GM06990 (cell line): ENCODE measurements at regions not wholly inside any gene's neighbourhood (a gene's known extent, or its start where the extent isn't known, plus 50 kb on each side); places are given as distances from the start of the nearest gene placed in this dataset.
A peak's percentile ranks its signal among the peaks of the same experiment; 100 is the strongest.

Experiments used
- DNase-seq: peaks from one replicate; pipeline ENCODE4 v3.0.0-alpha.2; 2011; ENCODE audit not compliant: insufficient read length; ENCODE audit errors: extremely low read depth
- H3K27me3 ChIP-seq: replicated peaks from 2 replicates; pipeline ENCODE4 v1.6.0; 2011; ENCODE audit warnings: low read length; ENCODE audit not compliant: control insufficient read depth, insufficient read depth
- H3K36me3 ChIP-seq: 2 replicates; pipeline ENCODE4 v1.5.1; 2011; ENCODE audit warnings: low read length; ENCODE audit not compliant: control insufficient read depth, insufficient read depth
- H3K4me3 ChIP-seq: replicated peaks from 2 replicates; pipeline ENCODE4 v1.5.1; 2011; ENCODE audit warnings: low read depth, mild to moderate bottlenecking, control low read depth, low read length
- TF ChIP-seq, protein P1 (sequence below): IDR thresholded peaks from 2 replicates; pipeline ENCODE4 v1.5.1; 2011; ENCODE audit warnings: low read length, control low read depth, mild to moderate bottlenecking, inconsistent platforms; ENCODE audit not compliant: insufficient read depth, poor library complexity, severe bottlenecking

DNA sequence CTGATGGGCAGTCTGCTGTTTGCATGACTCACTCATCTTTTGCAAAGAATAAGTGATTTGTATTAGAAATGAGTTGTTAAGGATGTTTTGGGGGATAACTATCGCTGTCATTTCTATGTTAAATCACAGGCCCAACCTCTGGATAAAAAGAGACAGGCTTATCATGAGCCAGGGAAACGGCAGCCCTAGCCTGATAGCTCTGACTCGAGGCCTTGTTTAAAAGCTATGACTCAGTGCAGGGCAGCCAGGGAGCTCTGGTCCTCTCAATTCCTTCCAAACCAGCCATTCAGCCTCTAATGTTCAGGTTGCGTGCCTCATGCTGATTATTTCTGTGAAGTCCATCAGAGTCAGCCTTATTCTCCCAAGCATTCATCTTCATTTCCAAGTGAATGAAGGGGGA lies 305.9 kb upstream of the HAND2 start:
- TF ChIP-seq, protein P1, sequence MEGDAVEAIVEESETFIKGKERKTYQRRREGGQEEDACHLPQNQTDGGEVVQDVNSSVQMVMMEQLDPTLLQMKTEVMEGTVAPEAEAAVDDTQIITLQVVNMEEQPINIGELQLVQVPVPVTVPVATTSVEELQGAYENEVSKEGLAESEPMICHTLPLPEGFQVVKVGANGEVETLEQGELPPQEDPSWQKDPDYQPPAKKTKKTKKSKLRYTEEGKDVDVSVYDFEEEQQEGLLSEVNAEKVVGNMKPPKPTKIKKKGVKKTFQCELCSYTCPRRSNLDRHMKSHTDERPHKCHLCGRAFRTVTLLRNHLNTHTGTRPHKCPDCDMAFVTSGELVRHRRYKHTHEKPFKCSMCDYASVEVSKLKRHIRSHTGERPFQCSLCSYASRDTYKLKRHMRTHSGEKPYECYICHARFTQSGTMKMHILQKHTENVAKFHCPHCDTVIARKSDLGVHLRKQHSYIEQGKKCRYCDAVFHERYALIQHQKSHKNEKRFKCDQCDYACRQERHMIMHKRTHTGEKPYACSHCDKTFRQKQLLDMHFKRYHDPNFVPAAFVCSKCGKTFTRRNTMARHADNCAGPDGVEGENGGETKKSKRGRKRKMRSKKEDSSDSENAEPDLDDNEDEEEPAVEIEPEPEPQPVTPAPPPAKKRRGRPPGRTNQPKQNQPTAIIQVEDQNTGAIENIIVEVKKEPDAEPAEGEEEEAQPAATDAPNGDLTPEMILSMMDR = no peak
- Histone ChIP-seq H3K27me3 (no peaks in the 10 kb centered on the region), H3K4me3 (no peak overlapping the region), H3K36me3 (no peaks in the 10 kb centered on the region)
- no peak for DNase-seq

DNA sequence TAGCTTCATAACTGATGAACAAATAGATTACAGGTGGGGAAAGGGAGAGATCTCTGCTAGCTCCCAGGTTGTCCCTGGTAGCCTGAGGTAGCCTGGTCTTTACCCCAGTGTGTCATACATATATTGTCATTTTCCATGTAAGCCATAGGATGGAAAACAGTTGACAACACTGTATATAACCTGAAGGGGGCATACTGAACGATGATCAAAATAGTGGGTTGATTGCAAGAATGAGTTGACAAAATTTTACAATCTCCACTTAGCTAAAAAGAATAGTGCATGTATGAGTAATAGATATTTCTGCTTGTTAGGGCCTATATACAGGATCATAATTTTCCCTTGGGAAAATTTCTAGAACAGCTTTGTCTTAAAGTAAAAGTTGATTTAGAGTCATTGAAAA lies 304.1 kb upstream of the HAND2 start:
- no peaks in the 10 kb centered on the region for H3K36me3 ChIP-seq
- DNase-seq = no peak
- TF ChIP-seq, protein P1 = peak; percentile 14
- no peak overlapping the region for H3K4me3 ChIP-seq
- no peaks in the 10 kb centered on the region for H3K27me3 ChIP-seq

DNA sequence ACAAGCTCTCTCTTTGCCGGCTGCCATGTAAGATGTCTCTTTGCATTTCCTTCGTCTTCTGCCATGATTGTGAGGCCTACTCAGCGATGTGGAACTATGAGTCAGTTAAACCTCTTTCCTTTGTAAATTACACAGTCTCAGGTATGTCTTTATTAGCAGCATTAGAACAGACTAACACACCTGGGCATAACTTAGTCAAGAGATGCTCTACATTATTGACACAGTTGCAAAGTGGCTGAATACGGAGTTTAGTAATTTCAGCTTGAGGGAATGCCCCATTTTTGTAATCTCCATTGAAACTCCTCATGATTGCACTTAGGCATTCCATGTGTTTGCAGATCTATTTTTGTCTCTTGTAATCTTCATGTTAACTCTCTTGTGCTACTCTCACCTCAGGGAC lies 299.5 kb upstream of the HAND2 start:
- no peaks in the 10 kb centered on the region for H3K27me3 ChIP-seq
- TF ChIP-seq, protein P1 = no peak
- DNase-seq = no peak
- H3K36me3 ChIP-seq = no peaks in the 10 kb centered on the region
- H3K4me3 ChIP-seq = no peak overlapping the region

DNA sequence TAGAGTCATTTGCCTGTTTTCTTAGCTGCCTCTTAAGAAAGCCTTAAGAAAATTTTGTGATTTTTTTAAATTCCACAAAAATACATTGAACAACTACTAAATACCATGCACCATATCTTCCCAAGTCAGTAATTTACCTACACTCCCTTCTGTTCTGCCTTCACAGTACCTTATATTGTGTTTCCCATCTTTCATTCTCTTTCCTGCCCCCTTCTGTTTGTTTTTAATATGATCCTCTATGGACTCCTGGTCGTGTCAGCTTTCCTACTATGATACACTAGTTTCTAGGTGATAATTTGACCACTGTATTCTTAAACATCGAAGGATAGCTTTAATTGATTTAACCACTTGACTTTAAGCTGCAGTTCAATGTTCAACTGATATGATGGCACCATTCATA lies 297.7 kb upstream of the HAND2 start:
- no peak overlapping the region for H3K4me3 ChIP-seq
- H3K36me3 ChIP-seq = no peaks in the 10 kb centered on the region
- no peaks in the 10 kb centered on the region for H3K27me3 ChIP-seq
- TF ChIP-seq, protein P1 = no peak
- no peak for DNase-seq

DNA sequence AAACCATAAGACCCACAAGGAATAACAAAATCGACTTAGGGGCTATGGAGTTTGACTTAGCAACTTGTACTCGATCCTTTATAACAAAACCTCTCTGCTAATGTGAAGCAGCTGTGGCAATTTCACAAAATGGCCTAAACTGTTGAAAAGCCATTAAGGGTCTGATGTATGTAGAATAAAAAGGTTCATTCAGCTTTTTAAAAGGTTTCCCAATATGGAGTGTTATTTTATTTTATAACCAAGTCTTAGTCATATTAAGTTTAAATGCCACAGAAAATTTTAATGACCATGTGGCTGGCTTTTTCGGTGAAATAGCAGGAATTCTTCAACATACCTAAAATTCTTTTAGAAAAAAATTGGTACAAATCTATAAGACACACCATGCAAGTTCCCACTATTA lies 291.8 kb upstream of the HAND2 start:
- no peak overlapping the region for H3K4me3 ChIP-seq
- TF ChIP-seq, protein P1 = no peak
- no peaks in the 10 kb centered on the region for H3K27me3 ChIP-seq
- no peaks in the 10 kb centered on the region for H3K36me3 ChIP-seq
- no peak for DNase-seq

DNA sequence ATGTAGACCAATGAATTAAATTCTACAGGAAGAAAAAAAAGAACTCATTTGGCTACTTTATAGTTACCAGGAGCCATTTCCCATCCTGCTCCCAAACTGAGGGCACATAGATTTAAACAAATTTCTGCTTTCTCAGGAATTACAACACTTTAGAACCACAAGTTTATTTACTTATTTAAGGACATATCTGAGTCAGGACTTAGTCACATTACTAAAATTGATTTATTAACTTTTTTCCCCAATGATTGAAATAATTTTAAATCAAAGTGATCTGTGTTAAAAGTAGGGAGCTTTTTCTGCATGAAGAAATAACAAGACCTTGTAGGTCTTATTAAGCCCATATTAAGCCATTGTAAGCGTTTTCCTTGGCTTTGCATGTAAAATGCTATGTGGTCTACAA lies 291.0 kb upstream of the HAND2 start:
- no peaks in the 10 kb centered on the region for H3K27me3 ChIP-seq
- no peak overlapping the region for H3K4me3 ChIP-seq
- TF ChIP-seq, protein P1 = no peak
- H3K36me3 ChIP-seq = no peaks in the 10 kb centered on the region
- no peak for DNase-seq
